HL-60 (cell line): ENCODE measurements at regions not wholly inside any gene's neighbourhood (a gene's known extent, or its start where the extent isn't known, plus 50 kb on each side); places are given as distances from the start of the nearest gene placed in this dataset.

ENCODE experiments used
- TF ChIP-seq, protein P1 (sequence below): IDR thresholded peaks from one replicate; pipeline ENCODE4 v1.5.1; 2011; ENCODE audit warnings: low read length, control low read depth, inconsistent platforms; ENCODE audit not compliant: insufficient read depth
- TF ChIP-seq, protein P2 (sequence below): IDR thresholded peaks from 2 replicates; pipeline ENCODE4 v1.6.1; 2012; ENCODE audit warnings: low read depth; ENCODE audit not compliant: insufficient replicate concordance

DNA sequence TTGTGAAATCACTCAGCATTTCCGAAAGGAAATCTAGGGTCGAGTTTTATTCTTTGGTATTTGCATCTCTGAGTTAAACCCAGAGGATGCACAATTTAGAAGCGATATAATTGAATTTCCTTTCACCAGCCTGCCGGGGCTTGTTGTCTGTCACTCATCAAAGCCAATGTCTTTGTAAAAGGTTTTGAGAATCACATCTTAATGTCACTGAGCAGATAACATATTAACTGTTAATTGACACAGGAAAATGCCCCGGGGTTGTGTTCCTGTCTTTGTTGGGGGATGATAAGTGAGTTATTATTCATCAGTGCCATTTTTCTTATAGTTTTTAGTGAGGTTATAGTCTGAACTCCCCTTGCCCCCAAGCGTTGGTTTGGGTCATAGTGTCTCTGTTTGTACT lies 73.4 kb downstream of the DUSP6 start:
- TF ChIP-seq, protein P1, sequence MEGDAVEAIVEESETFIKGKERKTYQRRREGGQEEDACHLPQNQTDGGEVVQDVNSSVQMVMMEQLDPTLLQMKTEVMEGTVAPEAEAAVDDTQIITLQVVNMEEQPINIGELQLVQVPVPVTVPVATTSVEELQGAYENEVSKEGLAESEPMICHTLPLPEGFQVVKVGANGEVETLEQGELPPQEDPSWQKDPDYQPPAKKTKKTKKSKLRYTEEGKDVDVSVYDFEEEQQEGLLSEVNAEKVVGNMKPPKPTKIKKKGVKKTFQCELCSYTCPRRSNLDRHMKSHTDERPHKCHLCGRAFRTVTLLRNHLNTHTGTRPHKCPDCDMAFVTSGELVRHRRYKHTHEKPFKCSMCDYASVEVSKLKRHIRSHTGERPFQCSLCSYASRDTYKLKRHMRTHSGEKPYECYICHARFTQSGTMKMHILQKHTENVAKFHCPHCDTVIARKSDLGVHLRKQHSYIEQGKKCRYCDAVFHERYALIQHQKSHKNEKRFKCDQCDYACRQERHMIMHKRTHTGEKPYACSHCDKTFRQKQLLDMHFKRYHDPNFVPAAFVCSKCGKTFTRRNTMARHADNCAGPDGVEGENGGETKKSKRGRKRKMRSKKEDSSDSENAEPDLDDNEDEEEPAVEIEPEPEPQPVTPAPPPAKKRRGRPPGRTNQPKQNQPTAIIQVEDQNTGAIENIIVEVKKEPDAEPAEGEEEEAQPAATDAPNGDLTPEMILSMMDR, result no peak
- TF ChIP-seq, protein P2, sequence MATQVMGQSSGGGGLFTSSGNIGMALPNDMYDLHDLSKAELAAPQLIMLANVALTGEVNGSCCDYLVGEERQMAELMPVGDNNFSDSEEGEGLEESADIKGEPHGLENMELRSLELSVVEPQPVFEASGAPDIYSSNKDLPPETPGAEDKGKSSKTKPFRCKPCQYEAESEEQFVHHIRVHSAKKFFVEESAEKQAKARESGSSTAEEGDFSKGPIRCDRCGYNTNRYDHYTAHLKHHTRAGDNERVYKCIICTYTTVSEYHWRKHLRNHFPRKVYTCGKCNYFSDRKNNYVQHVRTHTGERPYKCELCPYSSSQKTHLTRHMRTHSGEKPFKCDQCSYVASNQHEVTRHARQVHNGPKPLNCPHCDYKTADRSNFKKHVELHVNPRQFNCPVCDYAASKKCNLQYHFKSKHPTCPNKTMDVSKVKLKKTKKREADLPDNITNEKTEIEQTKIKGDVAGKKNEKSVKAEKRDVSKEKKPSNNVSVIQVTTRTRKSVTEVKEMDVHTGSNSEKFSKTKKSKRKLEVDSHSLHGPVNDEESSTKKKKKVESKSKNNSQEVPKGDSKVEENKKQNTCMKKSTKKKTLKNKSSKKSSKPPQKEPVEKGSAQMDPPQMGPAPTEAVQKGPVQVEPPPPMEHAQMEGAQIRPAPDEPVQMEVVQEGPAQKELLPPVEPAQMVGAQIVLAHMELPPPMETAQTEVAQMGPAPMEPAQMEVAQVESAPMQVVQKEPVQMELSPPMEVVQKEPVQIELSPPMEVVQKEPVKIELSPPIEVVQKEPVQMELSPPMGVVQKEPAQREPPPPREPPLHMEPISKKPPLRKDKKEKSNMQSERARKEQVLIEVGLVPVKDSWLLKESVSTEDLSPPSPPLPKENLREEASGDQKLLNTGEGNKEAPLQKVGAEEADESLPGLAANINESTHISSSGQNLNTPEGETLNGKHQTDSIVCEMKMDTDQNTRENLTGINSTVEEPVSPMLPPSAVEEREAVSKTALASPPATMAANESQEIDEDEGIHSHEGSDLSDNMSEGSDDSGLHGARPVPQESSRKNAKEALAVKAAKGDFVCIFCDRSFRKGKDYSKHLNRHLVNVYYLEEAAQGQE, result no peak
